Testis (tissue), 2 donors: ENCODE measurements at regions not wholly inside any gene's neighbourhood (a gene's known extent, or its start where the extent isn't known, plus 50 kb on each side); places are given as distances from the start of the nearest gene placed in this dataset.

Experiments
- DNase-seq: peaks from one replicate; pipeline ENCODE4 v3.0.0-alpha.2; 2019
- H3K27ac ChIP-seq, 2 donors: fragments of 200-600 bp; sonication (generic); one replicate each; pipeline ENCODE4 v1.5.1; 2019
- H3K27me3 ChIP-seq: fragments of 200-600 bp; sonication (generic); one replicate; pipeline ENCODE4 v1.5.1; 2019
- H3K36me3 ChIP-seq: fragments of 200-600 bp; sonication (generic); one replicate; pipeline ENCODE4 v1.5.1; 2017; ENCODE audit warnings: low read depth; ENCODE audit errors: missing control alignments
- H3K4me1 ChIP-seq: fragments of 200-600 bp; sonication (generic); one replicate; pipeline ENCODE4 v1.5.1; 2019
- H3K4me3 ChIP-seq, 2 donors: fragments of 200-600 bp; sonication (generic); one replicate each; pipeline ENCODE4 v1.5.1; 2017 to 2019
- H3K9me3 ChIP-seq: fragments of 200-600 bp; sonication (generic); one replicate; pipeline ENCODE4 v1.5.1; 2017
- CTCF ChIP-seq, 3 experiments: fragments of 450-650 bp in 2 of 3; fragments of 200-600 bp in 1 of 3; sonication (generic) in 1 of 3; IDR thresholded peaks; one replicate each; pipeline ENCODE4 v1.5.1; 2016 to 2019; ENCODE audit warnings: antibody characterized with exemption in 3 of 3, mild to moderate bottlenecking in 2 of 3, moderate library complexity in 1 of 3
- POLR2A ChIP-seq: fragments of 450-650 bp; IDR thresholded peaks from one replicate; pipeline ENCODE4 v1.6.1; 2017; ENCODE audit warnings: antibody characterized with exemption, mild to moderate bottlenecking, moderate library complexity
- WGBS, 2 donors: methylation state at CpG; one replicate each; pipeline ENCODE4 v1.1.5; 2018; 5-methylcytosine and 5-hydroxymethylcytosine counted together
- intact Hi-C: fragments of 100-400 bp; cut with DNase I; formaldehyde crosslinking; loops from one replicate; pipeline ENCODE4 v1.15.1; 2023; ENCODE audit warnings: low total_unique reads

- Histone ChIP-seq H3K27me3 (no peaks in the 10 kb centered on the region), H3K27ac (no peak overlapping the region), H3K36me3 (no peaks in the 10 kb centered on the region), H3K9me3 (no peaks in the 10 kb centered on the region), H3K4me1 (no peaks in the 10 kb centered on the region), H3K4me3 (peak overlapping the region in 1 of 2 donors; percentile 33)
- intact Hi-C loops, result no loop called here
- 43 to 65% methylated on average over 3 to 20 of the region's 20 CpGs for WGBS, 2 donors
- DNase-seq, result peak; percentile 97
- no peak for TF ChIP-seq POLR2A
- peak; percentile 82 to 96 (median 89) for TF ChIP-seq CTCF (IDR thresholded peaks at IDR 0.05)
Observed at GRCh38 chr11:135075740-135076139, 663.7 kb upstream of the B3GAT1 start.

- no peak for DNase-seq
- H3K27me3 ChIP-seq, result no peaks in the 10 kb centered on the region
- H3K36me3 ChIP-seq, result no peaks in the 10 kb centered on the region
- H3K9me3 ChIP-seq, result no peaks in the 10 kb centered on the region
- H3K4me3 ChIP-seq, result no peak overlapping the region
- 71 to 77% methylated on average over 5 of the region's 5 CpGs for WGBS, 2 donors
- H3K4me1 ChIP-seq, result no peaks in the 10 kb centered on the region
- no peak overlapping the region for H3K27ac ChIP-seq
- intact Hi-C loops, result no loop called here
- no peak for TF ChIP-seq POLR2A
- TF ChIP-seq CTCF (IDR thresholded peaks at IDR 0.05), result no peak
Observed at GRCh38 chr11:135074397-135074998, 662.5 kb upstream of the B3GAT1 start.

- no peak overlapping the region for H3K4me3 ChIP-seq
- WGBS, 2 donors, result 75 to 87% methylated on average over 3 to 5 of the region's 5 CpGs
- intact Hi-C loops, result no loop called here
- H3K27ac ChIP-seq, result no peak overlapping the region
- no peaks in the 10 kb centered on the region for H3K27me3 ChIP-seq
- no peaks in the 10 kb centered on the region for H3K4me1 ChIP-seq
- DNase-seq, result no peak
- H3K36me3 ChIP-seq, result no peaks in the 10 kb centered on the region
- no peak for TF ChIP-seq CTCF (IDR thresholded peaks at IDR 0.05)
- TF ChIP-seq POLR2A, result no peak
- no peaks in the 10 kb centered on the region for H3K9me3 ChIP-seq
Observed at GRCh38 chr11:135073870-135074269, 661.8 kb upstream of the B3GAT1 start.

GRCh38 chr11:135073381-135073780 is 661.3 kb upstream of the B3GAT1 start:
- WGBS, 2 donors, result 63 to 65% methylated on average over 7 of the region's 7 CpGs
- H3K27me3 ChIP-seq, result no peaks in the 10 kb centered on the region
- DNase-seq, result no peak
- no peaks in the 10 kb centered on the region for H3K36me3 ChIP-seq
- intact Hi-C loops, result no loop called here
- no peaks in the 10 kb centered on the region for H3K4me1 ChIP-seq
- no peak overlapping the region for H3K4me3 ChIP-seq
- H3K9me3 ChIP-seq, result no peaks in the 10 kb centered on the region
- H3K27ac ChIP-seq, result no peak overlapping the region
- TF ChIP-seq CTCF (IDR thresholded peaks at IDR 0.05) (no peak), POLR2A (no peak)

GRCh38 chr11:135069890-135070289 is 657.8 kb upstream of the B3GAT1 start:
- no peaks in the 10 kb centered on the region for H3K27me3 ChIP-seq
- H3K4me1 ChIP-seq, result no peaks in the 10 kb centered on the region
- H3K9me3 ChIP-seq, result no peaks in the 10 kb centered on the region
- H3K27ac ChIP-seq, result no peak overlapping the region
- 70 to 84% methylated on average over 4 of the region's 4 CpGs for WGBS, 2 donors
- intact Hi-C loops, result no loop called here
- no peaks in the 10 kb centered on the region for H3K36me3 ChIP-seq
- no peak for TF ChIP-seq POLR2A
- H3K4me3 ChIP-seq, result no peak overlapping the region
- DNase-seq, result no peak
